ENCODE measurements at regions not wholly inside any gene's neighbourhood (a gene's known extent, or its start where the extent isn't known, plus 50 kb on each side); places are given as distances from the start of the nearest gene placed in this dataset.

DNA sequence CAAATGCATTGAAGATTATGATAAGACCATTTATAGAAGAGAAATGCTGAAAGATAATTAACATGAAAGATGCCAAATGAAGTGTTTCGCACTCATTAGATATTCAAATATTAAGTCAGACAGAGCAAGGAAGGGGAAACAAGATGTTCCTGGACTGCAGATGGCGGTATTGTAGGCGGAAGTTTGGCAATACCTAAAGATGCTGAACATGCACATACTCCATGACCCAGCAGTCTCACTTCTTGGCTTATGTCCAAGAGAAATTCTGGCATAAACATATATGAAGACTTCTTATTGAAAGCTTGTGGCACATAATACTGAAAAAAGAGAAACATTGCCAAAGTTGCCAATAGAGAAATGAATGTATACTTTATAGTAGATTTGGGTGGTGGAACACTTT lies 325.4 kb upstream of the SEMA3C start:
- intact Hi-C loops (cut with micrococcal nuclease), result loop anchor here (5.0 kb wide), 1 partner anchor 203 kb away; no protein-coding TSS in a partner anchor
- ChIA-PET POLR2A (no interaction called here), CTCF (interaction anchor here (1.0 to 2.1 kb wide), 2 partner anchors 203 to 213 kb away, joined by 4 to 10 read pairs; no protein-coding TSS in a partner anchor)
- Histone ChIP-seq H3K36me3 (ENCODE audit: control insufficient read depth in 2 of 2, extremely low read depth in 1 of 2, insufficient read depth in 2 of 2, low read length in 2 of 2) (no peaks in the 10 kb centered on the region), H3K9me3 (replicated peaks; ENCODE audit: control insufficient read depth, insufficient read depth, low read length) (no peaks in the 10 kb centered on the region), H3K79me2 (ENCODE audit: control insufficient read depth, insufficient read depth, low read length) (no peaks in the 10 kb centered on the region), H3K4me2 (ENCODE audit: insufficient read depth, low read length) (no peak overlapping the region), H2AFZ (ENCODE audit: low read depth, low read length) (no peak overlapping the region), H3K27ac (ENCODE audit: insufficient read depth, low read depth, low read length) (no peak overlapping the region), H3K4me3 (replicated peaks in 1 of 3; ENCODE audit: insufficient read depth in 1 of 3, low read depth in 1 of 3, low read length in 3 of 3) (no peak overlapping the region), H4K20me1 (replicated peaks; ENCODE audit: control insufficient read depth, extremely low read depth, insufficient read depth, low read length) (no peaks in the 10 kb centered on the region), H3K4me1 (ENCODE audit: control insufficient read depth, extremely low read depth, insufficient read depth, low read length) (no peaks in the 10 kb centered on the region), H3K27me3 (ENCODE audit: control insufficient read depth in 2 of 2, insufficient read depth in 2 of 2, low read length in 2 of 2) (no peaks in the 10 kb centered on the region), H3K9me1 (replicated peaks; ENCODE audit: control insufficient read depth, extremely low read depth, insufficient read depth, low read length) (no peaks in the 10 kb centered on the region), H3K9ac (replicated peaks; ENCODE audit: extremely low read depth, insufficient read depth, low read length) (no peak overlapping the region)
- peak; percentile 31 for FAIRE-seq
- peak; percentile 36 for DNase-seq (ENCODE audit: low read depth, low spot score)
- no TSS peak for BruUV-seq (replicated peaks)
- dilution Hi-C loops (cut with MboI; ENCODE audit: extremely low pct_ligation_motif_present, low sequenced_read_pairs), result no loop called here
- no peak for TF ChIP-seq POLR2A (IDR thresholded peaks at IDR 0.05; ENCODE audit: low read depth, low read length)
- no peak for TF ChIP-seq MYC (IDR thresholded peaks at IDR 0.05; ENCODE audit: low read depth, low read length)
- no peak for TF ChIP-seq GATA2 (IDR thresholded peaks at IDR 0.05; ENCODE audit: insufficient read depth, insufficient read length, low read depth, low read length)
- TF ChIP-seq POLR2AphosphoS5 (IDR thresholded peaks at IDR 0.05; ENCODE audit: insufficient read depth, low read depth, low read length), result no peak
- no peak for TF ChIP-seq FOS (IDR thresholded peaks at IDR 0.05; ENCODE audit: borderline replicate concordance, insufficient read depth, low read length)
- no peak for TF ChIP-seq EZH2 (IDR thresholded peaks at IDR 0.05; ENCODE audit: borderline replicate concordance, low read depth, low read length, severe bottlenecking)

- BruUV-seq (replicated peaks), result no TSS peak
- no peaks in the 10 kb centered on the region for H3K4me1 ChIP-seq (ENCODE audit: control insufficient read depth, extremely low read depth, insufficient read depth, low read length)
- H2AFZ ChIP-seq (ENCODE audit: low read depth, low read length), result no peak overlapping the region
- H4K20me1 ChIP-seq (replicated peaks; ENCODE audit: control insufficient read depth, extremely low read depth, insufficient read depth, low read length), result no peaks in the 10 kb centered on the region
- no peak overlapping the region for H3K4me3 ChIP-seq (replicated peaks in 1 of 3; ENCODE audit: insufficient read depth in 1 of 3, low read depth in 1 of 3, low read length in 3 of 3)
- H3K9me1 ChIP-seq (replicated peaks; ENCODE audit: control insufficient read depth, extremely low read depth, insufficient read depth, low read length), result no peaks in the 10 kb centered on the region
- dilution Hi-C loops (cut with MboI; ENCODE audit: extremely low pct_ligation_motif_present, low sequenced_read_pairs), result no loop called here
- TF ChIP-seq EZH2 (IDR thresholded peaks at IDR 0.05; ENCODE audit: borderline replicate concordance, low read depth, low read length, severe bottlenecking), result no peak
- no peak for TF ChIP-seq GATA2 (IDR thresholded peaks at IDR 0.05; ENCODE audit: insufficient read depth, insufficient read length, low read depth, low read length)
- TF ChIP-seq, protein P1, sequence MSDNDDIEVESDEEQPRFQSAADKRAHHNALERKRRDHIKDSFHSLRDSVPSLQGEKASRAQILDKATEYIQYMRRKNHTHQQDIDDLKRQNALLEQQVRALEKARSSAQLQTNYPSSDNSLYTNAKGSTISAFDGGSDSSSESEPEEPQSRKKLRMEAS (IDR thresholded peaks at IDR 0.05; ENCODE audit: insufficient read depth, insufficient read length), result no peak
- TF ChIP-seq JUN (IDR thresholded peaks at IDR 0.05; ENCODE audit: borderline replicate concordance, insufficient read depth, insufficient read length, low read depth), result no peak
- no peak for TF ChIP-seq CTCF (IDR thresholded peaks at IDR 0.05; ENCODE audit: extremely low read depth in 1 of 2, insufficient read depth in 1 of 2, low read depth in 1 of 2, low read length in 2 of 2)
- no peak for TF ChIP-seq FOS (IDR thresholded peaks at IDR 0.05; ENCODE audit: borderline replicate concordance, insufficient read depth, low read length)
- TF ChIP-seq POLR2AphosphoS5 (IDR thresholded peaks at IDR 0.05; ENCODE audit: insufficient read depth, low read depth, low read length), result no peak
- TF ChIP-seq MYC (IDR thresholded peaks at IDR 0.05; ENCODE audit: low read depth, low read length), result no peak
- no peak for TF ChIP-seq POLR2A (IDR thresholded peaks at IDR 0.05; ENCODE audit: low read depth, low read length)
- no peak overlapping the region for H3K4me2 ChIP-seq (ENCODE audit: insufficient read depth, low read length)
- no peak for DNase-seq (ENCODE audit: low read depth, low spot score)
- peaks cover 0 to 3% of the 10 kb centered on the region in 2 experiments for H3K27me3 ChIP-seq (ENCODE audit: control insufficient read depth in 2 of 2, insufficient read depth in 2 of 2, low read length in 2 of 2)
- ChIA-PET POLR2A (no interaction called here), CTCF (no interaction called here)
- no peak overlapping the region for H3K9ac ChIP-seq (replicated peaks; ENCODE audit: extremely low read depth, insufficient read depth, low read length)
- intact Hi-C loops (cut with micrococcal nuclease), result loop anchor here (5.0 kb wide), 1 partner anchor 1179 kb away; no protein-coding TSS in a partner anchor
- no peaks in the 10 kb centered on the region for H3K36me3 ChIP-seq (ENCODE audit: control insufficient read depth in 2 of 2, extremely low read depth in 1 of 2, insufficient read depth in 2 of 2, low read length in 2 of 2)
- no peak overlapping the region for H3K27ac ChIP-seq (ENCODE audit: insufficient read depth, low read depth, low read length)
- no peak for FAIRE-seq
- no peaks in the 10 kb centered on the region for H3K79me2 ChIP-seq (ENCODE audit: control insufficient read depth, insufficient read depth, low read length)
- H3K9me3 ChIP-seq (replicated peaks; ENCODE audit: control insufficient read depth, insufficient read depth, low read length), result no peaks in the 10 kb centered on the region
Measured at GRCh38 chr7:81236560-81236959, 317.7 kb upstream of the SEMA3C start.
